IMR-90 (cell line): ENCODE measurements at regions not wholly inside any gene's neighbourhood (a gene's known extent, or its start where the extent isn't known, plus 50 kb on each side); places are given as distances from the start of the nearest gene placed in this dataset.

Experiments
- ATAC-seq: fragments of 200-7000 bp; cut with Tn5 transposase; 2 replicates; pipeline ENCODE4 v1.9.1; 2020; ENCODE audit warnings: low read depth, mild to moderate bottlenecking, moderate library complexity
- BruUV-seq: library from RNA; stranded (reverse); fragments of 400-500 nt; replicated peaks from 2 replicates; lab custom pipeline; 2021; lab: Mats Ljungman, UMichigan
- CTCF ChIA-PET: fragments of 300-600 bp; formaldehyde crosslinking; extraction: SDS; loops from one replicate; lab custom pipeline; 2021; ENCODE audit warnings: antibody characterized with exemption; lab: Yijun Ruan, JAX
- POLR2A ChIA-PET: fragments of 300-600 bp; sonication (Branson Sonifier 250); formaldehyde crosslinking; loops from one replicate; lab custom pipeline; 2022; ENCODE audit warnings: antibody characterized with exemption; ENCODE audit not compliant: unreplicated experiment; lab: Charles Lee
- DNase-seq: peaks from one replicate; pipeline ENCODE4 v3.0.0; 2013
- H2AFZ ChIP-seq: replicated peaks from 2 replicates; pipeline ENCODE3; 2013; ENCODE audit warnings: low read length, mild to moderate bottlenecking; ENCODE audit not compliant: poor library complexity
- H2AK5ac ChIP-seq: 2 replicates; pipeline ENCODE4 v1.6.1; 2013; ENCODE audit warnings: low read depth, low read length, inconsistent platforms
- H2AK9ac ChIP-seq: replicated peaks from 2 replicates; pipeline ENCODE3; 2013; ENCODE audit warnings: mild to moderate bottlenecking, low read depth, low read length, moderate library complexity; ENCODE audit not compliant: poor library complexity
- H2BK120ac ChIP-seq: 2 replicates; pipeline ENCODE4 v1.6.1; 2013; ENCODE audit warnings: low read depth, low read length, inconsistent platforms
- H2BK15ac ChIP-seq: 3 replicates; pipeline ENCODE4 v1.6.1; 2013; ENCODE audit warnings: low read depth, low read length, inconsistent platforms
- H2BK20ac ChIP-seq: 2 replicates; pipeline ENCODE4 v1.6.1; 2013; ENCODE audit warnings: low read depth, mild to moderate bottlenecking, inconsistent platforms, low read length, moderate library complexity
- H2BK5ac ChIP-seq: 2 replicates; pipeline ENCODE4 v1.6.1; 2013; ENCODE audit warnings: mild to moderate bottlenecking, low read depth, low read length, inconsistent platforms; ENCODE audit not compliant: poor library complexity, severe bottlenecking
- H3K14ac ChIP-seq: replicated peaks from 2 replicates; pipeline ENCODE4 v1.6.1; 2013; ENCODE audit warnings: low read depth, low read length, inconsistent platforms
- H3K18ac ChIP-seq: 2 replicates; pipeline ENCODE4 v1.6.1; 2013; ENCODE audit warnings: low read depth, low read length, control low read depth
- H3K23ac ChIP-seq: 2 replicates; pipeline ENCODE4 v1.6.1; 2013; ENCODE audit warnings: low read depth, low read length, inconsistent platforms
- H3K27ac ChIP-seq: 2 replicates; pipeline ENCODE4 v1.5.1; 2013; ENCODE audit warnings: mild to moderate bottlenecking, control low read depth, low read length; ENCODE audit not compliant: insufficient read depth
- H3K27me3 ChIP-seq: 2 replicates; pipeline ENCODE4 v1.6.1; 2013; ENCODE audit warnings: low read length; ENCODE audit not compliant: control insufficient read depth, insufficient read depth
- H3K36me3 ChIP-seq: 2 replicates; pipeline ENCODE4 v1.6.1; 2013; ENCODE audit warnings: low read length, mixed read lengths; ENCODE audit not compliant: control insufficient read depth, insufficient read depth
- H3K4ac ChIP-seq: 2 replicates; pipeline ENCODE4 v1.6.1; 2013; ENCODE audit warnings: low read depth, low read length, inconsistent platforms
- H3K4me1 ChIP-seq: 2 replicates; pipeline ENCODE4 v1.6.1; 2013; ENCODE audit warnings: low read length, mixed read lengths; ENCODE audit not compliant: control insufficient read depth, insufficient read depth
- H3K4me2 ChIP-seq: 2 replicates; pipeline ENCODE4 v1.6.1; 2013; ENCODE audit warnings: low read depth, mild to moderate bottlenecking, control low read depth, low read length, moderate library complexity
- H3K4me3 ChIP-seq: 2 replicates; pipeline ENCODE4 v1.5.1; 2013; ENCODE audit warnings: low read depth, mild to moderate bottlenecking, control low read depth, low read length, moderate library complexity; ENCODE audit not compliant: insufficient read depth
- H3K56ac ChIP-seq: 2 replicates; pipeline ENCODE4 v1.6.1; 2013; ENCODE audit warnings: low read length, inconsistent platforms; ENCODE audit not compliant: insufficient read depth; ENCODE audit errors: extremely low read depth
- H3K79me1 ChIP-seq, 2 experiments: 2 replicates each; pipeline ENCODE4 v1.6.1; 2013; ENCODE audit warnings: low read length in 2 of 2, inconsistent platforms in 1 of 2, low read depth in 1 of 2
- H3K9ac ChIP-seq: 2 replicates; pipeline ENCODE4 v1.6.1; 2013; ENCODE audit warnings: low read depth, low read length, control low read depth
- H3K9me1 ChIP-seq: 2 replicates; pipeline ENCODE4 v1.6.1; 2013; ENCODE audit warnings: low read length, inconsistent platforms; ENCODE audit not compliant: insufficient read depth
- H3K9me3 ChIP-seq: 2 replicates; pipeline ENCODE4 v1.6.1; 2013; ENCODE audit warnings: low read length; ENCODE audit not compliant: control insufficient read depth, insufficient read depth
- H4K20me1 ChIP-seq: 2 replicates; pipeline ENCODE4 v1.6.1; 2013; ENCODE audit warnings: low read length, inconsistent platforms; ENCODE audit not compliant: insufficient read depth
- H4K5ac ChIP-seq: 2 replicates; pipeline ENCODE4 v1.6.1; 2013; ENCODE audit warnings: mild to moderate bottlenecking, low read depth, low read length, control low read depth
- H4K8ac ChIP-seq, 2 experiments: 2 replicates each; pipeline ENCODE4 v1.6.1; 2013; ENCODE audit warnings: low read depth in 2 of 2, low read length in 2 of 2, control low read depth in 1 of 2, inconsistent platforms in 1 of 2
- H4K91ac ChIP-seq: 2 replicates; pipeline ENCODE4 v1.6.1; 2013; ENCODE audit warnings: low read depth, low read length, inconsistent platforms; ENCODE audit not compliant: insufficient read depth
- CHD1 ChIP-seq: IDR thresholded peaks from 2 replicates; pipeline ENCODE4 v1.6.1; 2012; ENCODE audit warnings: low read depth, low read length, improper control_type of control experiment
- FOS ChIP-seq: fragments of 150-350 bp; IDR thresholded peaks from 2 replicates; pipeline ENCODE4 v1.6.1; 2016; ENCODE audit warnings: low read depth, low read length
- MAZ ChIP-seq: IDR thresholded peaks from 2 replicates; pipeline ENCODE4 v1.6.1; 2012; ENCODE audit warnings: low read depth, mild to moderate bottlenecking, low read length, improper control_type of control experiment, moderate library complexity, borderline replicate concordance
- NFE2L2 ChIP-seq: fragments of 150-350 bp; IDR thresholded peaks from 2 replicates; pipeline ENCODE4 v1.6.1; 2016; ENCODE audit warnings: low read depth, mild to moderate bottlenecking, low read length
- RAD21 ChIP-seq: IDR thresholded peaks from 2 replicates; pipeline ENCODE4 v1.6.1; 2012; ENCODE audit warnings: low read length, improper control_type of control experiment
- RFX5 ChIP-seq: IDR thresholded peaks from 2 replicates; pipeline ENCODE4 v1.8.0; 2012; ENCODE audit warnings: low read depth, mild to moderate bottlenecking, low read length, moderate library complexity
- SMC3 ChIP-seq: fragments of 150-350 bp; IDR thresholded peaks from 2 replicates; pipeline ENCODE4 v1.6.1; 2016; ENCODE audit warnings: low read depth, mild to moderate bottlenecking, antibody characterized with exemption, low read length, moderate library complexity
- WGBS, 2 experiments: methylation state at CpG; one replicate each; pipeline versions ENCODE4 v1.1.5 to v1.1.7; 2013; ENCODE audit warnings: missing lambda C conversion rate in 2 of 2; ENCODE audit not compliant: insufficient read length in 1 of 2; ENCODE audit errors: extremely low coverage in 2 of 2; 5-methylcytosine and 5-hydroxymethylcytosine counted together
- dilution Hi-C: fragments of 300-500 bp; cut with HindIII; formaldehyde crosslinking; loops from one replicate; pipeline ENCODE4 v1.14.3; 2018; ENCODE audit warnings: low sequenced_read_pairs; ENCODE audit not compliant: unreplicated experiment
- in situ Hi-C: fragments of 300-500 bp; cut with MboI; formaldehyde crosslinking; loops from 3 replicates; pipeline ENCODE4 v1.14.3; 2019; ENCODE audit warnings: low sequenced_read_pairs, inconsistent platforms, mixed read lengths
- intact Hi-C: fragments of 100-400 bp; cut with micrococcal nuclease; formaldehyde crosslinking; loops from 2 replicates; pipeline ENCODE4 v1.10.0; 2022
- TF ChIP-seq, protein P1 (sequence below): conservative IDR thresholded peaks from 2 replicates; pipeline ENCODE4 v1.5.1; 2012; ENCODE audit warnings: mild to moderate bottlenecking, low read depth, low read length, improper control_type of control experiment
- TF ChIP-seq, protein P2 (sequence below): fragments of 150-350 bp; IDR thresholded peaks from 2 replicates; pipeline ENCODE4 v1.6.1; 2017; ENCODE audit warnings: mild to moderate bottlenecking, antibody characterized with exemption, low read length, low read depth
- TF ChIP-seq, protein P3 (sequence below): fragments of 150-350 bp; IDR thresholded peaks from 2 replicates; pipeline ENCODE4 v1.6.1; 2016; ENCODE audit warnings: low read depth, mild to moderate bottlenecking, low read length, moderate library complexity, borderline replicate concordance

- Histone ChIP-seq H4K91ac (no peak overlapping the region), H3K9ac (no peak overlapping the region), H3K4me1 (no peaks in the 10 kb centered on the region), H3K9me3 (no peaks in the 10 kb centered on the region), H2BK20ac (no peak overlapping the region), H4K8ac (no peak overlapping the region), H4K5ac (no peak overlapping the region), H2BK120ac (no peak overlapping the region), H3K79me1 (no peaks in the 10 kb centered on the region), H3K27me3 (peaks cover 5% of the 10 kb centered on the region), H3K56ac (no peak overlapping the region), H3K9me1 (no peaks in the 10 kb centered on the region), H4K20me1 (no peaks in the 10 kb centered on the region), H3K27ac (no peak overlapping the region), H2AK9ac (no peak overlapping the region), H2BK15ac (no peak overlapping the region), H3K4me2 (peak overlapping the region; percentile 10; the same call in 1 of the 2 replicates), H2AK5ac (no peak overlapping the region), H2AFZ (no peak overlapping the region), H2BK5ac (no peak overlapping the region), H3K18ac (no peak overlapping the region), H3K14ac (no peak overlapping the region), H3K36me3 (no peaks in the 10 kb centered on the region), H3K23ac (no peak overlapping the region), H3K4ac (no peak overlapping the region), H3K4me3 (no peak overlapping the region)
- TF ChIP-seq SMC3 (peak; percentile 58), RAD21 (peak; percentile 61), CHD1 (no peak), RFX5 (no peak), MAZ (no peak), FOS (no peak), NFE2L2 (no peak)
- TF ChIP-seq, protein P1, sequence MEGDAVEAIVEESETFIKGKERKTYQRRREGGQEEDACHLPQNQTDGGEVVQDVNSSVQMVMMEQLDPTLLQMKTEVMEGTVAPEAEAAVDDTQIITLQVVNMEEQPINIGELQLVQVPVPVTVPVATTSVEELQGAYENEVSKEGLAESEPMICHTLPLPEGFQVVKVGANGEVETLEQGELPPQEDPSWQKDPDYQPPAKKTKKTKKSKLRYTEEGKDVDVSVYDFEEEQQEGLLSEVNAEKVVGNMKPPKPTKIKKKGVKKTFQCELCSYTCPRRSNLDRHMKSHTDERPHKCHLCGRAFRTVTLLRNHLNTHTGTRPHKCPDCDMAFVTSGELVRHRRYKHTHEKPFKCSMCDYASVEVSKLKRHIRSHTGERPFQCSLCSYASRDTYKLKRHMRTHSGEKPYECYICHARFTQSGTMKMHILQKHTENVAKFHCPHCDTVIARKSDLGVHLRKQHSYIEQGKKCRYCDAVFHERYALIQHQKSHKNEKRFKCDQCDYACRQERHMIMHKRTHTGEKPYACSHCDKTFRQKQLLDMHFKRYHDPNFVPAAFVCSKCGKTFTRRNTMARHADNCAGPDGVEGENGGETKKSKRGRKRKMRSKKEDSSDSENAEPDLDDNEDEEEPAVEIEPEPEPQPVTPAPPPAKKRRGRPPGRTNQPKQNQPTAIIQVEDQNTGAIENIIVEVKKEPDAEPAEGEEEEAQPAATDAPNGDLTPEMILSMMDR: peak; percentile 63
- TF ChIP-seq, protein P2, sequence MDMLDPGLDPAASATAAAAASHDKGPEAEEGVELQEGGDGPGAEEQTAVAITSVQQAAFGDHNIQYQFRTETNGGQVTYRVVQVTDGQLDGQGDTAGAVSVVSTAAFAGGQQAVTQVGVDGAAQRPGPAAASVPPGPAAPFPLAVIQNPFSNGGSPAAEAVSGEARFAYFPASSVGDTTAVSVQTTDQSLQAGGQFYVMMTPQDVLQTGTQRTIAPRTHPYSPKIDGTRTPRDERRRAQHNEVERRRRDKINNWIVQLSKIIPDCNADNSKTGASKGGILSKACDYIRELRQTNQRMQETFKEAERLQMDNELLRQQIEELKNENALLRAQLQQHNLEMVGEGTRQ: no peak
- TF ChIP-seq, protein P3, sequence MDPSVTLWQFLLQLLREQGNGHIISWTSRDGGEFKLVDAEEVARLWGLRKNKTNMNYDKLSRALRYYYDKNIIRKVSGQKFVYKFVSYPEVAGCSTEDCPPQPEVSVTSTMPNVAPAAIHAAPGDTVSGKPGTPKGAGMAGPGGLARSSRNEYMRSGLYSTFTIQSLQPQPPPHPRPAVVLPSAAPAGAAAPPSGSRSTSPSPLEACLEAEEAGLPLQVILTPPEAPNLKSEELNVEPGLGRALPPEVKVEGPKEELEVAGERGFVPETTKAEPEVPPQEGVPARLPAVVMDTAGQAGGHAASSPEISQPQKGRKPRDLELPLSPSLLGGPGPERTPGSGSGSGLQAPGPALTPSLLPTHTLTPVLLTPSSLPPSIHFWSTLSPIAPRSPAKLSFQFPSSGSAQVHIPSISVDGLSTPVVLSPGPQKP: no peak
- 65% methylated on average over 4 of the region's 15 CpGs; no CpG with 5 or more reads in 1 of the 2 experiments for WGBS, 2 experiments
- no TSS peak for BruUV-seq
- dilution Hi-C loops: no loop called here
- ATAC-seq: peak; percentile 84
- DNase-seq: peak; percentile 29
- intact Hi-C loops: loop anchor here (1.0 to 2.0 kb wide), 4 partner anchors 470 to 718 kb away; no protein-coding TSS in a partner anchor
- in situ Hi-C loops: no loop called here
- ChIA-PET CTCF (interaction anchor here (0.5 to 2.3 kb wide), 16 partner anchors 9 to 577 kb away, joined by 3 to 11 read pairs (median 4); no protein-coding TSS in a partner anchor), POLR2A (no interaction called here)
Measured at GRCh38 chr11:31958076-31958735, 132.7 kb upstream of the RCN1 start.
